ENCODE measurements at regions not wholly inside any gene's neighbourhood (a gene's known extent, or its start where the extent isn't known, plus 50 kb on each side); places are given as distances from the start of the nearest gene placed in this dataset.
A peak's percentile ranks its signal among the peaks of the same experiment; 100 is the strongest.

- no peak overlapping the region for H3K4me2 ChIP-seq (ENCODE audit: unreplicated experiment)
- H3F3A ChIP-seq (ENCODE audit: insufficient read depth) = no peaks in the 10 kb centered on the region
- 97 to 98% methylated on average over 2 to 3 of the region's 3 CpGs for WGBS, 2 experiments (ENCODE audit: low coverage in 1 of 2, low lambda C conversion rate in 2 of 2, missing lambda C conversion rate in 2 of 2)
- no peaks in the 10 kb centered on the region for H3K9me2 ChIP-seq (ENCODE audit: insufficient read depth)
- H3K4me3 ChIP-seq = no peak overlapping the region
- H4K20me1 ChIP-seq (ENCODE audit: insufficient read depth) = no peaks in the 10 kb centered on the region
- H3K9ac ChIP-seq = no peak overlapping the region
- no peaks in the 10 kb centered on the region for H3K79me2 ChIP-seq (ENCODE audit: insufficient read depth)
- no peak overlapping the region for H2AFZ ChIP-seq
- TF ChIP-seq EZH2 (IDR thresholded peaks at IDR 0.05; ENCODE audit: insufficient read depth, poor library complexity, severe bottlenecking) = no peak
- TF ChIP-seq EZH2phosphoT487 (IDR thresholded peaks at IDR 0.05; ENCODE audit: insufficient read depth, low read depth) = no peak
- H3K27me3 ChIP-seq (replicated peaks; ENCODE audit: insufficient read depth) = no peaks in the 10 kb centered on the region
- H3K9me3 ChIP-seq (ENCODE audit: low read depth) = peaks cover 5% of the 10 kb centered on the region
- H3K4me1 ChIP-seq (ENCODE audit: insufficient read depth) = no peaks in the 10 kb centered on the region
- no peak overlapping the region for H3K27ac ChIP-seq
- in situ Hi-C loops (cut with MboI) = no loop called here
- no peaks in the 10 kb centered on the region for H3K36me3 ChIP-seq (ENCODE audit: low read depth)
- no peak for DNase-seq
These were observed 398.9 kb downstream of the RND3 start for GRCh38 chr2:150088538-150088937.

- Histone ChIP-seq H3K27me3 (replicated peaks; ENCODE audit: insufficient read depth) (no peaks in the 10 kb centered on the region), H3F3A (ENCODE audit: insufficient read depth) (peaks cover 2% of the 10 kb centered on the region; the same call in 1 of the 2 replicates), H3K4me3 (no peak overlapping the region), H3K9me3 (ENCODE audit: low read depth) (peaks cover 5% of the 10 kb centered on the region), H3K4me1 (ENCODE audit: insufficient read depth) (peaks cover 5% of the 10 kb centered on the region), H2AFZ (no peak overlapping the region), H3K9ac (no peak overlapping the region), H4K20me1 (ENCODE audit: insufficient read depth) (no peaks in the 10 kb centered on the region), H3K79me2 (ENCODE audit: insufficient read depth) (no peaks in the 10 kb centered on the region), H3K27ac (no peak overlapping the region), H3K9me2 (ENCODE audit: insufficient read depth) (no peaks in the 10 kb centered on the region), H3K4me2 (ENCODE audit: unreplicated experiment) (no peak overlapping the region), H3K36me3 (ENCODE audit: low read depth) (no peaks in the 10 kb centered on the region)
- in situ Hi-C loops (cut with MboI) = no loop called here
- no peak for TF ChIP-seq EZH2phosphoT487 (IDR thresholded peaks at IDR 0.05; ENCODE audit: insufficient read depth, low read depth)
- 94 to 100% methylated on average over 2 of the region's 2 CpGs for WGBS, 2 experiments (ENCODE audit: low coverage in 1 of 2, low lambda C conversion rate in 2 of 2, missing lambda C conversion rate in 2 of 2)
- no peak for DNase-seq
These were observed 402.0 kb downstream of the RND3 start for GRCh38 chr2:150085478-150085877.

GRCh38 chr2:150081775-150082481 is 405.5 kb downstream of the RND3 start:
- Histone ChIP-seq H3K4me1 (ENCODE audit: insufficient read depth) (peaks cover 18% of the 10 kb centered on the region), H3K4me2 (ENCODE audit: unreplicated experiment) (no peak overlapping the region), H3K9me3 (ENCODE audit: low read depth) (peaks cover 5% of the 10 kb centered on the region), H2AFZ (no peak overlapping the region), H3K9me2 (ENCODE audit: insufficient read depth) (no peaks in the 10 kb centered on the region), H3F3A (ENCODE audit: insufficient read depth) (peaks cover 17% of the 10 kb centered on the region; the same call in 1 of the 2 replicates), H3K79me2 (ENCODE audit: insufficient read depth) (no peaks in the 10 kb centered on the region), H3K27ac (no peak overlapping the region), H4K20me1 (ENCODE audit: insufficient read depth) (no peaks in the 10 kb centered on the region), H3K27me3 (replicated peaks; ENCODE audit: insufficient read depth) (no peaks in the 10 kb centered on the region), H3K4me3 (no peak overlapping the region), H3K36me3 (ENCODE audit: low read depth) (no peaks in the 10 kb centered on the region), H3K9ac (no peak overlapping the region)
- WGBS, 2 experiments (ENCODE audit: low coverage in 1 of 2, low lambda C conversion rate in 2 of 2, missing lambda C conversion rate in 2 of 2) = 69 to 84% methylated on average over 4 of the region's 4 CpGs
- TF ChIP-seq EZH2 (IDR thresholded peaks at IDR 0.05; ENCODE audit: insufficient read depth, poor library complexity, severe bottlenecking) = no peak
- no peak for TF ChIP-seq EZH2phosphoT487 (IDR thresholded peaks at IDR 0.05; ENCODE audit: insufficient read depth, low read depth)
- no peak for DNase-seq
- in situ Hi-C loops (cut with MboI) = no loop called here

GRCh38 chr2:150076281-150076680 is 411.2 kb downstream of the RND3 start:
- WGBS, 2 experiments (ENCODE audit: low coverage in 1 of 2, low lambda C conversion rate in 2 of 2, missing lambda C conversion rate in 2 of 2) = 0% methylated on average over 1 of the region's 1 CpG
- H2AFZ ChIP-seq = peak overlapping the region; percentile 73

More at GRCh38 chr2:150076281-150076680, 411.2 kb downstream of the RND3 start:
- H3K4me2 ChIP-seq (ENCODE audit: unreplicated experiment) = peak overlapping the region; percentile 79
- peak overlapping the region; percentile 95 for H3K27ac ChIP-seq
- in situ Hi-C loops (cut with MboI) = no loop called here
- no peak for TF ChIP-seq EZH2 (IDR thresholded peaks at IDR 0.05; ENCODE audit: insufficient read depth, poor library complexity, severe bottlenecking)
- H3K9me2 ChIP-seq (ENCODE audit: insufficient read depth) = no peaks in the 10 kb centered on the region
- DNase-seq = peak; percentile 86
- H3F3A ChIP-seq (ENCODE audit: insufficient read depth) = peaks cover 43% of the 10 kb centered on the region
- no peaks in the 10 kb centered on the region for H3K27me3 ChIP-seq (replicated peaks; ENCODE audit: insufficient read depth)
- H3K9me3 ChIP-seq (ENCODE audit: low read depth) = no peaks in the 10 kb centered on the region
- H3K4me3 ChIP-seq = peak overlapping the region; percentile 50
- H3K9ac ChIP-seq = peak overlapping the region; percentile 68
- H3K79me2 ChIP-seq (ENCODE audit: insufficient read depth) = no peaks in the 10 kb centered on the region
- peaks cover 36% of the 10 kb centered on the region for H3K4me1 ChIP-seq (ENCODE audit: insufficient read depth)
- no peaks in the 10 kb centered on the region for H3K36me3 ChIP-seq (ENCODE audit: low read depth)
- no peaks in the 10 kb centered on the region for H4K20me1 ChIP-seq (ENCODE audit: insufficient read depth)
